IPS-15b (cell line): ENCODE measurements at regions not wholly inside any gene's neighbourhood (a gene's known extent, or its start where the extent isn't known, plus 50 kb on each side); places are given as distances from the start of the nearest gene placed in this dataset.

Source experiments
- H3K27me3 ChIP-seq: one replicate; pipeline ENCODE4 v1.6.1; 2013; ENCODE audit warnings: low read length; ENCODE audit not compliant: control insufficient read depth, insufficient read depth
- H3K36me3 ChIP-seq: one replicate; pipeline ENCODE4 v1.6.1; 2013; ENCODE audit warnings: low read length; ENCODE audit not compliant: control insufficient read depth, insufficient read depth
- H3K4me1 ChIP-seq: one replicate; pipeline ENCODE4 v1.6.1; 2013; ENCODE audit warnings: mild to moderate bottlenecking, low read length; ENCODE audit not compliant: control insufficient read depth, insufficient read depth
- H3K4me3 ChIP-seq: one replicate; pipeline ENCODE4 v1.5.1; 2013; ENCODE audit warnings: low read depth, low read length
- H3K9ac ChIP-seq: one replicate; pipeline ENCODE4 v1.6.1; 2013; ENCODE audit warnings: low read depth, mild to moderate bottlenecking, low read length
- H3K9me3 ChIP-seq: one replicate; pipeline ENCODE4 v1.6.1; 2013; ENCODE audit warnings: mild to moderate bottlenecking, low read length; ENCODE audit not compliant: control insufficient read depth, insufficient read depth

DNA sequence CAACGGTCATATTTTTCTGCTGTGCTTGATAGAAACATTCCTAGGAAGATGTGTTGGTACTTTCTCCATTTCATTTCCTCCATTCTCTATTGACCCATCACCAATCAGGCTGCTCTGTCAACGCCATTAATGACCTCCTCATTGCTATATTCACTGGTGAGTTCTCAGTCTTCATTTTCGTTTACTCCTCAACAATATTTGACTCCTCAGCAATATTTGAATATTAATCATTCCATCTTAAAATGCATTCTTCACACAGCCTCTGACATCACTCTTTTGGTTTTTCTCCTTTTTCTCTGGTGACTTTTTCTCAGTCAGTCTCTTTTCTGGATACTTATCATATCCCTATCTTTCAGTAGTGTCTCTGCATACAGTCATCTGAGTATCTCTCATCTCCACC, 323.5 kb upstream of the CRIM1 start:
- H3K36me3 ChIP-seq = no peaks in the 10 kb centered on the region
- H3K27me3 ChIP-seq = no peaks in the 10 kb centered on the region
- no peaks in the 10 kb centered on the region for H3K9me3 ChIP-seq
- H3K4me1 ChIP-seq = no peaks in the 10 kb centered on the region
- H3K9ac ChIP-seq = no peak overlapping the region
- H3K4me3 ChIP-seq = no peak overlapping the region

DNA sequence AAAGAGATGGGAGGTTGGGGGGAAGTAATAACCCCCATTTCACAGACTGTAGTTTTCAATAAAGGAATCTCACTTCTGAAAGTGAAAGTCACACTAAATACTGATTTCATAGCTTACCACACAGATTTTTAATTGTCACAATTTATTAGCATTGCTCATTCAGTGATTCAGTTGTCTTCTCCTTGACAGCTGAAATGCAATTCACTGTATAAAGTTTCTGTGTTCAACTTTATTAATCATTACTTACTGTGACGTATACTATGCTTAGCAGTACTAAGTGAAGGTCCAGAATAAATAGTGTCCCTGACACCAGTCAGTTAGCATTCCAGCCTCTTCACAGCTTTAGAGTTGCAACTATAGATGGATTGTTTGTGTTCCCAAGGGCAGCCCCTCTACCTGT, 324.1 kb upstream of the CRIM1 start:
- H3K9ac ChIP-seq = no peak overlapping the region
- H3K27me3 ChIP-seq = no peaks in the 10 kb centered on the region
- no peak overlapping the region for H3K4me3 ChIP-seq
- no peaks in the 10 kb centered on the region for H3K4me1 ChIP-seq
- no peaks in the 10 kb centered on the region for H3K9me3 ChIP-seq
- H3K36me3 ChIP-seq = no peaks in the 10 kb centered on the region

GRCh38 chr2:36027616-36028015, 328.0 kb upstream of the CRIM1 start:
- H3K4me3 ChIP-seq = no peak overlapping the region
- no peaks in the 10 kb centered on the region for H3K4me1 ChIP-seq
- no peaks in the 10 kb centered on the region for H3K36me3 ChIP-seq
- H3K9me3 ChIP-seq = no peaks in the 10 kb centered on the region
- H3K27me3 ChIP-seq = no peaks in the 10 kb centered on the region
- no peak overlapping the region for H3K9ac ChIP-seq

DNA sequence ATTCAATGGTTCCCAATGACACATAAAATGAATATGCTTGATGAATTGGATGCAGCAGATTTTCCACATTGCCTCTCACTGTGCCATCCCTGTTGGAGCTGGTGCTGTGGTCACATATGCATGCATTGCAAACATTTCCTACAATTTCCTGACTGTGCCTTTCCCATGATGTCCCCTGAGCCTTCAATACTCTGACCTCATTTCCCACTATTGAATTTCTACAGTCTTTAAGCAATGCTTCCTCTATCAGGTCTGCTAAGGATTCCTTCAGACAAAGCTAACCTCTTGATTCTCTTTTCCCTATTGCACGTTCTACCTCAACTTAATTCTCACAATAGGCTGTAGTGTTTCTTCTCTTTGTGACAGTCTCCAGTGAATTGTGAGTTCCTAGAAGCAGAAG, 342.5 kb upstream of the CRIM1 start:
- Histone ChIP-seq H3K4me1 (no peaks in the 10 kb centered on the region), H3K27me3 (no peaks in the 10 kb centered on the region), H3K4me3 (no peak overlapping the region), H3K36me3 (no peaks in the 10 kb centered on the region), H3K9ac (no peak overlapping the region), H3K9me3 (no peaks in the 10 kb centered on the region)

DNA sequence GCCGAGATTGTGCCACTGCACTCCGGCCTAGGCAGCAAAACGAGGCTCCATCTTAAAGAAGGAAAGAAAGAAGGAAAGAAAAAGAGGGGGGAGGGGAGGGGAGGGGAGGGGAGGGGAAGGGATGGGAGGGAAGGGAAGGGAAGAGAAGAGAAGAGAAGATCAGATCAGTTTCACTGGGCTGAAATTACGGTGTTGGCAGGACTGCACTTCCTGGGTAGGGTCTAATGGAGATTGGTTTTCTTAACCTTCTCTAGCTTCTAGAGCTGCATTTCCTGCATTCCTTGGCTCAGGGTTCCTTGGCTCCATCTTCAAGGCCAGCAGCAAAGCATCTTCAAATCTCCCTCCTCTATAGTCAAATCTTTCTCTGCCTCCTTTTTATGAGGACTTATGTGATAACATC, 349.1 kb upstream of the CRIM1 start:
- Histone ChIP-seq H3K9ac (no peak overlapping the region), H3K27me3 (no peaks in the 10 kb centered on the region), H3K4me3 (no peak overlapping the region), H3K9me3 (no peaks in the 10 kb centered on the region), H3K36me3 (no peaks in the 10 kb centered on the region), H3K4me1 (no peaks in the 10 kb centered on the region)

DNA sequence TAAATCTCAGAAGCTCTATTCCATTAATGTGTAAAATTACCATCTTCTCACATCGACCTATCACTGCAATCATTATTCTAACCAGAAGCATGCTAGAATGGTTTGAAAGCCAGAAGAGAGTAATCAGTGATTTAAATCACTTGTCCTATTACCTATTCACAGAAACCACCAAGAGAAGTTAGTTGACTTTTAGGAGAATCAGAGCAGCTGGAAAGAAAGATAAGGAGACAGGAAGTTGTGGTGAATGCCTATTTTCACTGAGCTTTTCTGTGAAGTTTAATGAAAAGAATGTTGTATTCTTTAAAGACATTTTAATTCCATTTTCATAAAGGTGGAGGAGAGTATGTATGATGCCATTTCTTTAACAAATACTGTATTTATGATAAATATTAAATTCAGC, 352.6 kb upstream of the CRIM1 start:
- Histone ChIP-seq H3K9me3 (no peaks in the 10 kb centered on the region), H3K27me3 (no peaks in the 10 kb centered on the region), H3K4me1 (no peaks in the 10 kb centered on the region), H3K4me3 (no peak overlapping the region), H3K36me3 (no peaks in the 10 kb centered on the region), H3K9ac (no peak overlapping the region)

GRCh38 chr2:35997488-35997887, 358.1 kb upstream of the CRIM1 start:
- Histone ChIP-seq H3K9me3 (no peaks in the 10 kb centered on the region), H3K4me1 (no peaks in the 10 kb centered on the region), H3K4me3 (no peak overlapping the region), H3K36me3 (no peaks in the 10 kb centered on the region), H3K27me3 (no peaks in the 10 kb centered on the region), H3K9ac (no peak overlapping the region)

GRCh38 chr2:35989503-35989902, 366.1 kb upstream of the CRIM1 start:
- Histone ChIP-seq H3K36me3 (no peaks in the 10 kb centered on the region), H3K9me3 (no peaks in the 10 kb centered on the region), H3K4me1 (no peaks in the 10 kb centered on the region), H3K9ac (no peak overlapping the region), H3K4me3 (no peak overlapping the region), H3K27me3 (no peaks in the 10 kb centered on the region)

DNA sequence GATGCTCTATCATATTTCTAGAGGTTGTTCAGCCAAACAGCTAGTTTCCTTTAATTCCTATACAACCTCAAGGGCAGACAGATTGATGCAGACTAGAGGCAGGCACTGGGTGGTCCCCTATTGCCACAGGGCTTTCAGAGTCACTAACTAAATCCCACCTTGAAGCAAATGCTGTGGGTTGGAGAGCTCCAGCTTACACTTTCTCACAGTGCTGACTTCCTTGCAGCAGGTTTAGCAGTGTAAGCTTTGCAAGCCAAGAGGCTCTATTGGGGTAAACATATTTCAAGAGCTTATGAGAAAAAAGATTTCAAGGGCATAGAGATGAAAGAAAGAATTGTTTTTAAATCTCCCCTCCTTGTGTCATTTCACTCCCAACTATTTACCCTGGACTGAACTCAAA, 366.5 kb upstream of the CRIM1 start:
- no peaks in the 10 kb centered on the region for H3K9me3 ChIP-seq
- H3K4me1 ChIP-seq = no peaks in the 10 kb centered on the region
- H3K27me3 ChIP-seq = no peaks in the 10 kb centered on the region

DNA sequence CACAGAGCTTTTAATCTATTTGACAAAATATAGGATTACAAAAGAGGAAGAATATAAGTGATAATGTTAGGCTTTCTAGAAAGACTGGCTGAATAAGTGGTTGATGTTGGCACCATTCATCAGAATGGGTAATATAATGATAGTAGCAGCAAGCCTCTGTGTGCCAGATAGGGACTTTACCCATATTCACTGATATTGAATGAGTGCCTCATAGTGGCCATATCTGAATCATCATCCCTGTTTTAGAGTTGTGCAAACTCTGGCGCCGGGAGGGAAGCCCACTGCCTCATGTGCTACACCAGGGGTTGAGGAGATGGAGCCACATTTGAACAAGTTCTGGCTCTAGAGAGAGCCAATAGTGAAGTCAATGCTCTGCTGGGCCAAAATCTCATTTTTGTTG, 368.7 kb upstream of the CRIM1 start:
- no peaks in the 10 kb centered on the region for H3K27me3 ChIP-seq
- H3K9me3 ChIP-seq = no peaks in the 10 kb centered on the region
- H3K36me3 ChIP-seq = no peaks in the 10 kb centered on the region
- H3K4me3 ChIP-seq = no peak overlapping the region
- H3K4me1 ChIP-seq = no peaks in the 10 kb centered on the region
- no peak overlapping the region for H3K9ac ChIP-seq

More for the DNA sequence above, 366.5 kb upstream of the CRIM1 start:
- Histone ChIP-seq H3K9ac (no peak overlapping the region), H3K4me3 (no peak overlapping the region), H3K36me3 (no peaks in the 10 kb centered on the region)

DNA sequence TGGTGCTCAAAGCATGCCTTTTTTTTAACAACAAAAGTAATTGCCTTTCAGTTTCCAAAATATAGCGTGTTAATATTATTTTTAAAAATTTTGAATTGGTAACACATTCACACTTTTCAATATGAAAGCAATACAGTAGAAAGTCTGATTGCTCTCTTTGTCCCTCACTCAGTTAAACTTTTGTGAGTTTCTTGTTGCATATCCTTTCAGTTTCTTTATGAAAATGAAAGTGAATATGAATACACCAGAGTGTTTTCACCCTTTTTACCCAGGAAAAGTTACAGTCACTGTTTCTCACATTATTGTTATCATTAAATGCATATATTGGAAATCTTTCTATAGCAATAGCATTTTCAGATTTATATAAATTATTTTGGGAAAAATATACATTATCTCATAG, 377.4 kb upstream of the CRIM1 start:
- Histone ChIP-seq H3K27me3 (no peaks in the 10 kb centered on the region), H3K36me3 (no peaks in the 10 kb centered on the region), H3K4me1 (no peaks in the 10 kb centered on the region), H3K9me3 (no peaks in the 10 kb centered on the region), H3K9ac (no peak overlapping the region), H3K4me3 (no peak overlapping the region)

- no peaks in the 10 kb centered on the region for H3K36me3 ChIP-seq
- no peaks in the 10 kb centered on the region for H3K27me3 ChIP-seq
- H3K9ac ChIP-seq = no peak overlapping the region
These were observed 379.0 kb upstream of the CRIM1 start for GRCh38 chr2:35976611-35977010.

GRCh38 chr2:35973737-35974132, 381.8 kb upstream of the CRIM1 start:
- H3K27me3 ChIP-seq = no peaks in the 10 kb centered on the region
- no peaks in the 10 kb centered on the region for H3K4me1 ChIP-seq
- H3K9ac ChIP-seq = no peak overlapping the region
- no peaks in the 10 kb centered on the region for H3K36me3 ChIP-seq
- H3K9me3 ChIP-seq = no peaks in the 10 kb centered on the region
- no peak overlapping the region for H3K4me3 ChIP-seq

More at GRCh38 chr2:35976611-35977010, 379.0 kb upstream of the CRIM1 start:
- no peaks in the 10 kb centered on the region for H3K9me3 ChIP-seq
- H3K4me1 ChIP-seq = no peaks in the 10 kb centered on the region
- H3K4me3 ChIP-seq = no peak overlapping the region
